Astrocyte (in vitro differentiated cells and primary cell): ENCODE measurements at regions not wholly inside any gene's neighbourhood (a gene's known extent, or its start where the extent isn't known, plus 50 kb on each side); places are given as distances from the start of the nearest gene placed in this dataset.
"Not testable (repeated sequence)": the region's sequence is repeated elsewhere in the genome, so short reads cannot be mapped to it uniquely, and the experiment has no call there.

Experiments
- DNase-seq: peaks from one replicate; pipeline ENCODE4 v3.0.0-alpha.2; 2010; ENCODE audit warnings: low read depth
- FAIRE-seq: peaks from 2 replicates; lab custom pipeline; 2011; peaks lifted over from hg19 to GRCh38; lab: Jason Lieb, UNC
- H2AFZ ChIP-seq: 2 replicates; pipeline ENCODE4 v1.6.0; 2012; ENCODE audit warnings: low read depth, low read length, inconsistent platforms
- H3K27ac ChIP-seq: 2 replicates; pipeline ENCODE4 v1.5.1; 2011; ENCODE audit warnings: low read depth, low read length, inconsistent platforms
- H3K27me3 ChIP-seq: 2 replicates; pipeline ENCODE4 v1.6.0; 2011; ENCODE audit warnings: low read length, inconsistent platforms; ENCODE audit not compliant: insufficient read depth
- H3K36me3 ChIP-seq: 2 replicates; pipeline ENCODE4 v1.5.1; 2011; ENCODE audit warnings: low read length, inconsistent platforms; ENCODE audit not compliant: insufficient read depth
- H3K4me1 ChIP-seq: 2 replicates; pipeline ENCODE4 v1.5.1; 2011; ENCODE audit warnings: low read length, inconsistent platforms; ENCODE audit not compliant: insufficient read depth
- H3K4me2 ChIP-seq: 2 replicates; pipeline ENCODE4 v1.6.0; 2012; ENCODE audit warnings: low read length, inconsistent platforms
- H3K4me3 ChIP-seq: 2 replicates; pipeline ENCODE4 v1.5.1; 2011; ENCODE audit warnings: low read depth, mild to moderate bottlenecking, low read length, inconsistent platforms; ENCODE audit not compliant: insufficient read depth
- H3K79me2 ChIP-seq: 2 replicates; pipeline ENCODE4 v1.6.0; 2012; ENCODE audit warnings: mild to moderate bottlenecking, low read length, inconsistent platforms; ENCODE audit not compliant: insufficient read depth
- H3K9ac ChIP-seq: 2 replicates; pipeline ENCODE4 v1.6.0; 2012; ENCODE audit warnings: mild to moderate bottlenecking, low read length, inconsistent platforms
- H3K9me3 ChIP-seq: 2 replicates; pipeline ENCODE4 v1.5.1; 2012; ENCODE audit warnings: low read depth, mild to moderate bottlenecking, low read length, inconsistent platforms; ENCODE audit not compliant: insufficient read depth
- H4K20me1 ChIP-seq: 2 replicates; pipeline ENCODE4 v1.6.0; 2012; ENCODE audit warnings: low read length, inconsistent platforms; ENCODE audit not compliant: insufficient read depth
- H3K27ac Mint-ChIP-seq: one replicate; pipeline ENCODE4 v1.8.0; 2021; ENCODE audit warnings: mild to moderate bottlenecking, mixed read lengths; ENCODE audit not compliant: unreplicated experiment
- H3K27me3 Mint-ChIP-seq: one replicate; pipeline ENCODE4 v1.8.0; 2021; ENCODE audit warnings: low read depth, mixed read lengths; ENCODE audit not compliant: unreplicated experiment
- H3K36me3 Mint-ChIP-seq: one replicate; pipeline ENCODE4 v1.8.0; 2021; ENCODE audit warnings: low read depth, mixed read lengths; ENCODE audit not compliant: unreplicated experiment
- H3K4me1 Mint-ChIP-seq: one replicate; pipeline ENCODE4 v1.8.0; 2021; ENCODE audit warnings: low read depth, mixed read lengths; ENCODE audit not compliant: unreplicated experiment
- H3K4me3 Mint-ChIP-seq: one replicate; pipeline ENCODE4 v1.8.0; 2021; ENCODE audit warnings: mild to moderate bottlenecking, moderate library complexity, mixed read lengths; ENCODE audit not compliant: unreplicated experiment
- H3K9me3 Mint-ChIP-seq: one replicate; pipeline ENCODE4 v1.8.0; 2021; ENCODE audit warnings: mild to moderate bottlenecking, mixed read lengths; ENCODE audit not compliant: unreplicated experiment
- EZH2 ChIP-seq: IDR thresholded peaks from 2 replicates; pipeline ENCODE4 v1.6.1; 2012; ENCODE audit warnings: mild to moderate bottlenecking, low read length, inconsistent platforms; ENCODE audit not compliant: insufficient read depth
- TF ChIP-seq, protein P1 (sequence below): IDR thresholded peaks from 2 replicates; pipeline ENCODE4 v1.5.1; 2011; ENCODE audit warnings: low read depth, mild to moderate bottlenecking, inconsistent platforms, low read length, moderate library complexity; ENCODE audit not compliant: insufficient read depth

DNA sequence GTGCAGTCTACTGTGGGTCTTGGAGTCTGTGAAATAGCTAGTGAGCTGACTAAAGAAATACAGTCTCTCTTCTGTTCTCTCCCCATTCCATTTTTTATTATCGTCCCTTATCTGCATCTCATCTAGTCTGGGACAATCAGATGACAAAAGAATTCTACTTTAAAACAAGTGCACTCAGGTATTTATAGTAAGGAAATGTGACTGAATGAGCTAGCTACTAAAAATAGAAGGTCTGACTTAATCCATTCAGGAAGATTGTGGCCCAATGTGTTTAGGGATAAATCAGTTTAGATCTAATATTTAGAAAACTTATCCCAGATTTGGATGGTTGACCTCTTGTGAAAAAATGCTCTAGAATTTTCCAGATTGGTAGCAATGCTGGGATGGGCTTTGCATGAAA lies 126.8 kb upstream of the NRXN3 start:
- Histone ChIP-seq H4K20me1 (no peaks in the 10 kb centered on the region), H3K27me3 (no peaks in the 10 kb centered on the region), H3K9me3 (no peaks in the 10 kb centered on the region), H3K79me2 (no peaks in the 10 kb centered on the region), H2AFZ (no peak overlapping the region), H3K9ac (no peak overlapping the region), H3K36me3 (no peaks in the 10 kb centered on the region), H3K4me3 (no peak overlapping the region), H3K27ac (no peak overlapping the region), H3K4me2 (no peak overlapping the region), H3K4me1 (no peaks in the 10 kb centered on the region)
- peaks cover 6% of the 10 kb centered on the region for H3K27me3 Mint-ChIP-seq
- FAIRE-seq (no peak), DNase-seq (no peak)
- H3K9me3 Mint-ChIP-seq, result no peaks in the 10 kb centered on the region
- no peak overlapping the region for H3K4me3 Mint-ChIP-seq
- no peaks in the 10 kb centered on the region for H3K4me1 Mint-ChIP-seq
- H3K27ac Mint-ChIP-seq, result no peak overlapping the region
- TF ChIP-seq, protein P1, sequence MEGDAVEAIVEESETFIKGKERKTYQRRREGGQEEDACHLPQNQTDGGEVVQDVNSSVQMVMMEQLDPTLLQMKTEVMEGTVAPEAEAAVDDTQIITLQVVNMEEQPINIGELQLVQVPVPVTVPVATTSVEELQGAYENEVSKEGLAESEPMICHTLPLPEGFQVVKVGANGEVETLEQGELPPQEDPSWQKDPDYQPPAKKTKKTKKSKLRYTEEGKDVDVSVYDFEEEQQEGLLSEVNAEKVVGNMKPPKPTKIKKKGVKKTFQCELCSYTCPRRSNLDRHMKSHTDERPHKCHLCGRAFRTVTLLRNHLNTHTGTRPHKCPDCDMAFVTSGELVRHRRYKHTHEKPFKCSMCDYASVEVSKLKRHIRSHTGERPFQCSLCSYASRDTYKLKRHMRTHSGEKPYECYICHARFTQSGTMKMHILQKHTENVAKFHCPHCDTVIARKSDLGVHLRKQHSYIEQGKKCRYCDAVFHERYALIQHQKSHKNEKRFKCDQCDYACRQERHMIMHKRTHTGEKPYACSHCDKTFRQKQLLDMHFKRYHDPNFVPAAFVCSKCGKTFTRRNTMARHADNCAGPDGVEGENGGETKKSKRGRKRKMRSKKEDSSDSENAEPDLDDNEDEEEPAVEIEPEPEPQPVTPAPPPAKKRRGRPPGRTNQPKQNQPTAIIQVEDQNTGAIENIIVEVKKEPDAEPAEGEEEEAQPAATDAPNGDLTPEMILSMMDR, result no peak
- no peak for TF ChIP-seq EZH2
- H3K36me3 Mint-ChIP-seq, result no peaks in the 10 kb centered on the region

DNA sequence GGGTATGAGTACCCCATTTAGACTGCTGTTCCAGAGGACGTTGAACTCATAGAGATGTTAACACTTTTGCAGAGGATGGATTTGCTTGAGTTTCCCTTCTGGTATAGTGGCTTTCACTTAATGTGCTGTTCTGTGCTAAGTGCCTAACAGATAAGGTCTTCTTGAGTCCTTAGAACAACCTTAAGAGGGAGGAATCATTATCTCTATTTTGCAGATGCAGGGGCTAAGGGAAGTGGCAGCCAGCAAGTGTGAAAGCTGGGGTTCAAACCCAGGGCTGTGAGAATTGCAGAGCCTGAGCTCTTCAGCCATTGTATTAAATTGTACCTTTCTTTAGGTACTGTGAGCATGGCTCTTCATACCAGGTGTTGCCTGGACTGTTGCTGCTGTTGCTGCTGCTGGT lies 122.1 kb upstream of the NRXN3 start:
- Histone ChIP-seq H3K27me3 (no peaks in the 10 kb centered on the region), H2AFZ (no peak overlapping the region), H3K36me3 (no peaks in the 10 kb centered on the region), H4K20me1 (no peaks in the 10 kb centered on the region), H3K4me2 (no peak overlapping the region), H3K9me3 (no peaks in the 10 kb centered on the region), H3K9ac (no peak overlapping the region), H3K79me2 (no peaks in the 10 kb centered on the region), H3K27ac (no peak overlapping the region), H3K4me3 (no peak overlapping the region), H3K4me1 (no peaks in the 10 kb centered on the region)
- no peak overlapping the region for H3K27ac Mint-ChIP-seq
- H3K9me3 Mint-ChIP-seq, result peaks cover 10% of the 10 kb centered on the region
- H3K36me3 Mint-ChIP-seq, result no peaks in the 10 kb centered on the region
- no peak for TF ChIP-seq EZH2
- TF ChIP-seq, protein P1, result no peak
- no peak overlapping the region for H3K4me3 Mint-ChIP-seq
- FAIRE-seq, result no peak
- no peak for DNase-seq
- H3K4me1 Mint-ChIP-seq, result no peaks in the 10 kb centered on the region
- peaks cover 10% of the 10 kb centered on the region for H3K27me3 Mint-ChIP-seq

DNA sequence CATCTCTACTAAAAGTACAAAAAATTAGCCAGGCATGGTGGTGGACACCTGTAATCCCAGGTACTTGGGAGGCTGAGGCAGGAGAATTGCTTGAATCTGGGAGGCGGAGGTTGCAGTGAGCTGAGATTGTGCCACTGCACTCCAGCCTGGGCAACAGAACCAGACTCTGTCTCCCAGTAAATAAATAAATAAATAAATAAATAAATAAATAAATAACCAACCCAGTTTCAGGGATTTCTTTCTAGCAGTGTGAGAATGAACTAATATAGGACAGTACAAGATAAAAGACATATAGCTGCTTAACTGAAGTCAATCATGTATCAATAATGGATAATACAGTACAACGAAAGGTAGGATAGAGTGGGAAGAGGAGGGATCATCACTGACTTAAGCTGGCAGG lies 113.3 kb upstream of the NRXN3 start:
- not testable (repeated sequence) for H3K9ac ChIP-seq, H3K4me1 ChIP-seq, H3K79me2 ChIP-seq, H3K36me3 Mint-ChIP-seq, H3K4me1 Mint-ChIP-seq, H3K27me3 ChIP-seq, FAIRE-seq, H4K20me1 ChIP-seq, H3K27me3 Mint-ChIP-seq, H3K4me3 ChIP-seq, H3K27ac ChIP-seq, H2AFZ ChIP-seq, H3K4me3 Mint-ChIP-seq, H3K4me2 ChIP-seq, H3K36me3 ChIP-seq, DNase-seq, H3K9me3 Mint-ChIP-seq, H3K27ac Mint-ChIP-seq, H3K9me3 ChIP-seq
